ENCODE measurements at regions not wholly inside any gene's neighbourhood (a gene's known extent, or its start where the extent isn't known, plus 50 kb on each side); places are given as distances from the start of the nearest gene placed in this dataset.
A peak's percentile ranks its signal among the peaks of the same experiment; 100 is the strongest.

- Histone ChIP-seq H3K27ac (ENCODE audit: low read length) (no peak overlapping the region), H3K4me3 (ENCODE audit: low read length) (no peak overlapping the region), H3K4me1 (ENCODE audit: insufficient read depth, low read length) (peaks cover 9% of the 10 kb centered on the region; the same call in 1 of the 2 replicates), H3K27me3 (ENCODE audit: insufficient read depth, low read length) (no peaks in the 10 kb centered on the region), H3K36me3 (ENCODE audit: insufficient read depth, low read depth, low read length) (no peaks in the 10 kb centered on the region), H3K9ac (ENCODE audit: low read depth, low read length) (no peak overlapping the region), H3K9me3 (ENCODE audit: insufficient read depth, low read depth, low read length) (no peaks in the 10 kb centered on the region)
Measured at GRCh38 chr4:180528003-180528402, 1715.2 kb upstream of the TENM3 start.

- H3K36me3 ChIP-seq (ENCODE audit: insufficient read depth, low read depth, low read length) = no peaks in the 10 kb centered on the region
- no peaks in the 10 kb centered on the region for H3K27me3 ChIP-seq (ENCODE audit: insufficient read depth, low read length)
- peaks cover 9% of the 10 kb centered on the region; the same call in 1 of the 2 replicates for H3K4me1 ChIP-seq (ENCODE audit: insufficient read depth, low read length)
- H3K9ac ChIP-seq (ENCODE audit: low read depth, low read length) = no peak overlapping the region
- H3K9me3 ChIP-seq (ENCODE audit: insufficient read depth, low read depth, low read length) = no peaks in the 10 kb centered on the region
- no peak overlapping the region for H3K4me3 ChIP-seq (ENCODE audit: low read length)
- H3K27ac ChIP-seq (ENCODE audit: low read length) = no peak overlapping the region
Measured at GRCh38 chr4:180530787-180531186, 1712.4 kb upstream of the TENM3 start.

- Histone ChIP-seq H3K9ac (ENCODE audit: low read depth, low read length) (no peak overlapping the region), H3K4me3 (ENCODE audit: low read length) (no peak overlapping the region), H3K36me3 (ENCODE audit: insufficient read depth, low read depth, low read length) (no peaks in the 10 kb centered on the region), H3K27me3 (ENCODE audit: insufficient read depth, low read length) (no peaks in the 10 kb centered on the region), H3K9me3 (ENCODE audit: insufficient read depth, low read depth, low read length) (no peaks in the 10 kb centered on the region), H3K4me1 (ENCODE audit: insufficient read depth, low read length) (peaks cover 10% of the 10 kb centered on the region; the same call in 1 of the 2 replicates), H3K27ac (ENCODE audit: low read length) (no peak overlapping the region)
Measured at GRCh38 chr4:180532691-180533090, 1710.5 kb upstream of the TENM3 start.

- H3K4me3 ChIP-seq (ENCODE audit: low read length) = no peak overlapping the region
- no peak overlapping the region for H3K27ac ChIP-seq (ENCODE audit: low read length)
- no peaks in the 10 kb centered on the region for H3K9me3 ChIP-seq (ENCODE audit: insufficient read depth, low read depth, low read length)
- peaks cover 41% of the 10 kb centered on the region; the same call in 1 of the 2 replicates for H3K4me1 ChIP-seq (ENCODE audit: insufficient read depth, low read length)
- H3K27me3 ChIP-seq (ENCODE audit: insufficient read depth, low read length) = no peaks in the 10 kb centered on the region
- H3K9ac ChIP-seq (ENCODE audit: low read depth, low read length) = no peak overlapping the region; the same call in 1 of the 2 replicates
- H3K36me3 ChIP-seq (ENCODE audit: insufficient read depth, low read depth, low read length) = no peaks in the 10 kb centered on the region
Measured at GRCh38 chr4:180538384-180539057, 1704.7 kb upstream of the TENM3 start.

- no peak overlapping the region for H3K27ac ChIP-seq (ENCODE audit: low read length)
- no peaks in the 10 kb centered on the region for H3K27me3 ChIP-seq (ENCODE audit: insufficient read depth, low read length)
- no peaks in the 10 kb centered on the region for H3K36me3 ChIP-seq (ENCODE audit: insufficient read depth, low read depth, low read length)
- no peaks in the 10 kb centered on the region for H3K9me3 ChIP-seq (ENCODE audit: insufficient read depth, low read depth, low read length)
- H3K4me1 ChIP-seq (ENCODE audit: insufficient read depth, low read length) = peaks cover 41% of the 10 kb centered on the region; the same call in 1 of the 2 replicates
- no peak overlapping the region for H3K9ac ChIP-seq (ENCODE audit: low read depth, low read length)
- H3K4me3 ChIP-seq (ENCODE audit: low read length) = no peak overlapping the region
Measured at GRCh38 chr4:180539284-180539683, 1703.9 kb upstream of the TENM3 start.

- H3K27me3 ChIP-seq (ENCODE audit: insufficient read depth, low read length) = no peaks in the 10 kb centered on the region
- no peaks in the 10 kb centered on the region for H3K9me3 ChIP-seq (ENCODE audit: insufficient read depth, low read depth, low read length)
- H3K9ac ChIP-seq (ENCODE audit: low read depth, low read length) = no peak overlapping the region
- peak overlapping the region; percentile 30 for H3K27ac ChIP-seq (ENCODE audit: low read length)
- H3K4me3 ChIP-seq (ENCODE audit: low read length) = peak overlapping the region; percentile 0; the same call in 1 of the 2 replicates
- H3K4me1 ChIP-seq (ENCODE audit: insufficient read depth, low read length) = peaks cover 41% of the 10 kb centered on the region; the same call in 1 of the 2 replicates
- no peaks in the 10 kb centered on the region for H3K36me3 ChIP-seq (ENCODE audit: insufficient read depth, low read depth, low read length)
Measured at GRCh38 chr4:180541678-180542077, 1701.5 kb upstream of the TENM3 start.

GRCh38 chr4:180542445-180543100 is 1700.6 kb upstream of the TENM3 start:
- no peaks in the 10 kb centered on the region for H3K9me3 ChIP-seq (ENCODE audit: insufficient read depth, low read depth, low read length)
- H3K36me3 ChIP-seq (ENCODE audit: insufficient read depth, low read depth, low read length) = no peaks in the 10 kb centered on the region
- H3K4me3 ChIP-seq (ENCODE audit: low read length) = peak overlapping the region; percentile 0; the same call in 1 of the 2 replicates
- H3K4me1 ChIP-seq (ENCODE audit: insufficient read depth, low read length) = peaks cover 41% of the 10 kb centered on the region; the same call in 1 of the 2 replicates
- no peaks in the 10 kb centered on the region for H3K27me3 ChIP-seq (ENCODE audit: insufficient read depth, low read length)
- H3K27ac ChIP-seq (ENCODE audit: low read length) = no peak overlapping the region
- H3K9ac ChIP-seq (ENCODE audit: low read depth, low read length) = no peak overlapping the region; the same call in 1 of the 2 replicates

- Histone ChIP-seq H3K27me3 (ENCODE audit: insufficient read depth, low read length) (no peaks in the 10 kb centered on the region), H3K36me3 (ENCODE audit: insufficient read depth, low read depth, low read length) (no peaks in the 10 kb centered on the region), H3K4me1 (ENCODE audit: insufficient read depth, low read length) (no peaks in the 10 kb centered on the region), H3K4me3 (ENCODE audit: low read length) (no peak overlapping the region), H3K27ac (ENCODE audit: low read length) (no peak overlapping the region), H3K9me3 (ENCODE audit: insufficient read depth, low read depth, low read length) (peaks cover 14% of the 10 kb centered on the region), H3K9ac (ENCODE audit: low read depth, low read length) (no peak overlapping the region)
Measured at GRCh38 chr4:180550106-180550505, 1693.1 kb upstream of the TENM3 start.

- H3K9me3 ChIP-seq (ENCODE audit: insufficient read depth, low read depth, low read length) = no peaks in the 10 kb centered on the region
- H3K4me3 ChIP-seq (ENCODE audit: low read length) = no peak overlapping the region
- no peaks in the 10 kb centered on the region for H3K27me3 ChIP-seq (ENCODE audit: insufficient read depth, low read length)
- H3K27ac ChIP-seq (ENCODE audit: low read length) = no peak overlapping the region
- no peaks in the 10 kb centered on the region for H3K36me3 ChIP-seq (ENCODE audit: insufficient read depth, low read depth, low read length)
- H3K4me1 ChIP-seq (ENCODE audit: insufficient read depth, low read length) = no peaks in the 10 kb centered on the region
- H3K9ac ChIP-seq (ENCODE audit: low read depth, low read length) = no peak overlapping the region
Measured at GRCh38 chr4:180557348-180557747, 1685.9 kb upstream of the TENM3 start.

- Histone ChIP-seq H3K9me3 (ENCODE audit: insufficient read depth, low read depth, low read length) (no peaks in the 10 kb centered on the region), H3K36me3 (ENCODE audit: insufficient read depth, low read depth, low read length) (no peaks in the 10 kb centered on the region), H3K4me1 (ENCODE audit: insufficient read depth, low read length) (no peaks in the 10 kb centered on the region), H3K27ac (ENCODE audit: low read length) (no peak overlapping the region), H3K9ac (ENCODE audit: low read depth, low read length) (no peak overlapping the region), H3K27me3 (ENCODE audit: insufficient read depth, low read length) (no peaks in the 10 kb centered on the region), H3K4me3 (ENCODE audit: low read length) (no peak overlapping the region)
Measured at GRCh38 chr4:180557950-180558349, 1685.3 kb upstream of the TENM3 start.

- no peaks in the 10 kb centered on the region for H3K27me3 ChIP-seq (ENCODE audit: insufficient read depth, low read length)
- no peak overlapping the region for H3K9ac ChIP-seq (ENCODE audit: low read depth, low read length)
- H3K27ac ChIP-seq (ENCODE audit: low read length) = no peak overlapping the region
- no peaks in the 10 kb centered on the region for H3K36me3 ChIP-seq (ENCODE audit: insufficient read depth, low read depth, low read length)
- no peak overlapping the region for H3K4me3 ChIP-seq (ENCODE audit: low read length)
- no peaks in the 10 kb centered on the region for H3K9me3 ChIP-seq (ENCODE audit: insufficient read depth, low read depth, low read length)
- H3K4me1 ChIP-seq (ENCODE audit: insufficient read depth, low read length) = no peaks in the 10 kb centered on the region
Measured at GRCh38 chr4:180558427-180558826, 1684.8 kb upstream of the TENM3 start.

GRCh38 chr4:180560896-180561295 is 1682.3 kb upstream of the TENM3 start:
- Histone ChIP-seq H3K27ac (ENCODE audit: low read length) (no peak overlapping the region), H3K9me3 (ENCODE audit: insufficient read depth, low read depth, low read length) (no peaks in the 10 kb centered on the region), H3K36me3 (ENCODE audit: insufficient read depth, low read depth, low read length) (no peaks in the 10 kb centered on the region), H3K4me3 (ENCODE audit: low read length) (no peak overlapping the region), H3K27me3 (ENCODE audit: insufficient read depth, low read length) (no peaks in the 10 kb centered on the region), H3K4me1 (ENCODE audit: insufficient read depth, low read length) (no peaks in the 10 kb centered on the region), H3K9ac (ENCODE audit: low read depth, low read length) (no peak overlapping the region)

All from iPS-20b (cell line).